ENCODE measurements at regions not wholly inside any gene's neighbourhood (a gene's known extent, or its start where the extent isn't known, plus 50 kb on each side); places are given as distances from the start of the nearest gene placed in this dataset.

GRCh38 chr10:52526251-52526823 is 212.3 kb downstream of the DKK1 start:
- TF ChIP-seq CTCF (IDR thresholded peaks at IDR 0.05) (no peak), POLR2A (IDR thresholded peaks at IDR 0.05) (no peak)
